Effector memory CD8-positive, alpha-beta T cell (primary cell): ENCODE measurements at regions not wholly inside any gene's neighbourhood (a gene's known extent, or its start where the extent isn't known, plus 50 kb on each side); places are given as distances from the start of the nearest gene placed in this dataset.
"Not testable (repeated sequence)": the region's sequence is repeated elsewhere in the genome, so short reads cannot be mapped to it uniquely, and the experiment has no call there.

Source experiments
- ATAC-seq: fragments of 150-1000 bp; cut with Tn5 transposase; replicated peaks from 2 replicates; pipeline ENCODE4 v1.10.0; 2021; ENCODE audit warnings: mild to moderate bottlenecking, moderate library complexity
- DNase-seq, 3 experiments: peaks; one replicate each; pipeline ENCODE4 v3.0.0; 2021
- H3K27ac Mint-ChIP-seq, 2 donors: one replicate each; pipeline ENCODE4 v1.8.0; 2022; ENCODE audit warnings: mild to moderate bottlenecking in 2 of 2, mixed read lengths in 2 of 2, moderate library complexity in 2 of 2
- H3K27me3 Mint-ChIP-seq, 2 donors: one replicate each; pipeline ENCODE4 v1.8.0; 2022; ENCODE audit warnings: mixed read lengths in 2 of 2
- H3K36me3 Mint-ChIP-seq: one replicate; pipeline ENCODE4 v1.8.0; 2022; ENCODE audit warnings: mild to moderate bottlenecking, moderate library complexity, mixed read lengths; ENCODE audit not compliant: insufficient read depth
- H3K4me1 Mint-ChIP-seq, 2 donors: one replicate each; pipeline ENCODE4 v1.8.0; 2022; ENCODE audit warnings: low read depth in 2 of 2, mixed read lengths in 2 of 2
- H3K4me3 Mint-ChIP-seq, 2 donors: one replicate each; pipeline ENCODE4 v1.8.0; 2022; ENCODE audit warnings: mild to moderate bottlenecking in 2 of 2, mixed read lengths in 2 of 2, moderate library complexity in 2 of 2
- H3K9me3 Mint-ChIP-seq, 2 donors: one replicate each; pipeline ENCODE4 v1.8.0; 2022; ENCODE audit warnings: mixed read lengths in 2 of 2

DNA sequence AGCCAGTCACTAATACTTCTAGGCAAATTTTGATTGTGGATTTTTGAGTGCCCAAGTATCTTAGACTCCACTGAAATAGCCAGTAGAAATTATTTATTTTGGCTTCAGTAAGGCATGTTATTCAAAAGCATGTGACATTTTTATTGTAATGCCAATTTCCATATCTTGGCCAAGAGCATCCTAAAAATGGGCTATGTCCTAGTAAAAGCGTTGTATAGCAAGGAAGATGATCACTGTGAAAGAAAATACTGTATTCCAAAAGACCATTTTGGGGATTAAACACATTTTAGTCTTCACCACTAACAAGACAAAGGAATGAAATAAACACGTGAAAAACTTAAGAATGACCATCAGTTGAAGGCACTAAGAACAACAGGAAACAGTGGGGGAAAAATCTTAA lies 149.1 kb downstream of the NUFIP1 start:
- Mint-ChIP-seq H3K9me3 (no peaks in the 10 kb centered on the region), H3K27ac (no peak overlapping the region), H3K36me3 (no peaks in the 10 kb centered on the region), H3K4me1 (no peaks in the 10 kb centered on the region), H3K27me3 (peaks cover 7% of the 10 kb centered on the region in 2 donors), H3K4me3 (no peak overlapping the region)
- DNase-seq (no peak), ATAC-seq (no peak)

DNA sequence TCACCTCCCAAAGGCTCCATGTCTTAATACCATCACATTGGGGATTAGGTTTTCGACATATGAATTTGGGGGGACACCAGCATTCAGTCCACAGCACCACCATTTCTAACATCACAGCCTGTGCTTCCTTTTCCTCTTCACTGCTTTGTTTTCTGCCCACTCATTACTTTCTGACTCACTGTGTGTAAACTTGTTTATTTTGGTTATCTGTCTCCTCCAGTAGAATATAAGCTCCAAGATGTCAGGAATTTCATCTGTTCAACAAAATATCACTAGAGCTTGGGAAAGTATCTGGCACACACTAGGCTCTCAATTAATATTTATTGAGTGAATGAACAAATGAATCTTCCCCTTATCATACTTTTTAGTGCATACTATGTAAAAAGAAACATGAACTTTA lies 152.0 kb downstream of the NUFIP1 start:
- Mint-ChIP-seq H3K36me3 (no peaks in the 10 kb centered on the region), H3K27ac (no peak overlapping the region), H3K9me3 (no peaks in the 10 kb centered on the region), H3K4me3 (no peak overlapping the region), H3K4me1 (no peaks in the 10 kb centered on the region), H3K27me3 (peaks cover 0 to 10% of the 10 kb centered on the region in 2 donors)
- DNase-seq (no peak), ATAC-seq (no peak)

DNA sequence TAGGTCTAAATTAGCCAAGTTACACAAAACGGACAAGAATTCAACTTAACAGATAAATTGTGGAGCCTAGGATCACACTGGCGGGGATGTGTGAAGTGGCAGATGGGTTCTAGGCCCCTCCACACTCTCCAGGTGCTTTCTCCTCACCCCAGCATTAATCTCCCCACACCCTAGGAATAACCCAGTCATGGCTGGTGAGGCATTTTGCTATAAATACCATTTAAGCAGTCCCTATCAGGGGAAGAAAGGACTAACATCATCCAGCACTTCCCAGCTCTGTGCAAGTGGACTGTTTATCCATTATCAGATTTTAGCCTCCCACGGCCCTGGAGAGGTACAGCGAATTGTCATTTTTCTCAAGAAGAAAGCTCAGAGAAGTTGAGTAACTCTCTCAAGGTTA lies 154.9 kb downstream of the NUFIP1 start:
- DNase-seq (no peak), ATAC-seq (no peak)
- Mint-ChIP-seq H3K4me1 (no peaks in the 10 kb centered on the region), H3K4me3 (no peak overlapping the region), H3K9me3 (no peaks in the 10 kb centered on the region), H3K27ac (no peak overlapping the region), H3K27me3 (peaks cover 0 to 10% of the 10 kb centered on the region in 2 donors), H3K36me3 (no peaks in the 10 kb centered on the region)

DNA sequence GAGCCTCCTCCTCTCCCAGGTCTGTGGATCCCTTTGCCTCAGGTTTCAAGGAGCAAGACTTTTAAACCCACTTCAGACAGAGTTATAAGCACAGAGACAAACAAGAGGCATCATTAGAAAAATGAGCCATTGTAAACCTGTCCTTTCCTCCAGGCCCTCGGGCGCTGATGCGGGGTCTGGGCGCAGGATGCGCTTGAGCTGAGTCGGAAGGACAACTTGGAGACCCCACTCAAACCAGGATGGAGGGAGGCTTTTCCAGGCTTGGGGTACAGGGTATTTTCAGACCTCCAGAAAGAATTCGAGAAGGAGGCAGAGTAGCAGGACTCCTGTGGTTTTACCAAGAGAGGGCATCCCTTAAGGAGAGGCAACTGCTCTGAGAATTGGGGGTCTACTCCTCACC lies 155.6 kb downstream of the NUFIP1 start:
- Mint-ChIP-seq H3K27me3 (peaks cover 0 to 10% of the 10 kb centered on the region in 2 donors), H3K4me1 (no peaks in the 10 kb centered on the region), H3K27ac (no peak overlapping the region), H3K9me3 (no peaks in the 10 kb centered on the region), H3K36me3 (no peaks in the 10 kb centered on the region), H3K4me3 (no peak overlapping the region)
- ATAC-seq (no peak), DNase-seq (no peak)

DNA sequence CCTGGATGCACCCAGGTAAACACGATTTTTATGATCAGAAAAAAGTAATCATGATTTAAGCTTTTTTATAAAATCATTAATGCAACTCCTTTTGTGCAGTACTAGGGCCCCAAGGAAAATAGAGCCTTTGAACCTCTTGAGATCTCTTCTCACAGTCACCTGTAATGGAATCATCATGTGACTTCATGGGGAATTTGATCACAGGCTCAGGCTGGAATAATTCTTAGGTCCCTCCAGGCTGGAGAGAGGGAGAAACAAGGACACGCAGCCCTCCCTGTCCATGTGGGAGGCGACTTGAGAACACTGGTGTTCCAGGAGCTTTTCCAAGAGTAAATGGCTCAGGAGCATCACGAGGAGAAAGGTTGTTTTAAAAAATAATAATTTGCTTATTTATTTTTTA lies 156.1 kb downstream of the NUFIP1 start:
- Mint-ChIP-seq H3K9me3 (no peaks in the 10 kb centered on the region), H3K36me3 (no peaks in the 10 kb centered on the region), H3K27me3 (peaks cover 0 to 10% of the 10 kb centered on the region in 2 donors), H3K4me3 (no peak overlapping the region), H3K27ac (no peak overlapping the region), H3K4me1 (no peaks in the 10 kb centered on the region)
- DNase-seq = no peak
- no peak for ATAC-seq

DNA sequence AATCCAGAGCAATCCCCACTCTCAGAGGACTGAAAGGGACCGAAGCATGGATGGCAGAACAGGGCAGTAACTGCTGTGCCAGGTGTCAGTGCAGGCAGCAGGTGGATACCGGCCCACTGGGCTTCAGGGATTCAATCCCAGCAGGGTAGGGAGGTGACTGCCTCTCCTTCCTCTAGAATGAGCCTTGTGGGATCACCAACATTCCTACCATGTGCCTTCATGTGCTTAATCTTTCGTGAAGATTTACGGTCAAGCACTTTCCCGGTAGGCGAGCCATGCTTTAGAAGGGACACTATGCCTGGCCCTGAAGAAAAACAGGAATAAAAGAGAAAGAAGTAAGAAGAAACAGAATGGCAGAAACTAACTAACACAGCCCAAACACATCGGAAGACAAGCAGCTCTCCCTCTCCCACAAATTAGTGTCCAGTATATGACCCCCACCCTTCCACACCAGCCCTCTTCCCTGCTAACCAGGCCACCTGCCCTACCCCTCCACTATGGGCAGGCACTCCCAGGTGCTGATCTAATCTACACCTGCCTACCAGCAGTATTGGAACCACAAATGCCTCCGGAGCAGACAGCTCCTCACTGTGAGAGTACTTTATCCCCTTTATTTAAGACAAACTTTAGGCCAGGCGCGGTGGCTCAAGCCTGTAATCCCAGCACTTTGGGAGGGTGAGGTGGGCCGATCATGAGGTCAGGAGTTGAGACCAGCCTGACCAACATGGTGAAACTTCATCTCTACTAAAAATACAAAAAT lies 162.5 kb downstream of the NUFIP1 start:
- no peaks in the 10 kb centered on the region for H3K9me3 Mint-ChIP-seq
- H3K27ac Mint-ChIP-seq = no peak overlapping the region
- no peaks in the 10 kb centered on the region for H3K36me3 Mint-ChIP-seq
- DNase-seq = no peak
- peaks cover 12 to 24% of the 10 kb centered on the region in 2 donors for H3K27me3 Mint-ChIP-seq
- no peak for ATAC-seq
- H3K4me1 Mint-ChIP-seq = no peaks in the 10 kb centered on the region
- no peak overlapping the region for H3K4me3 Mint-ChIP-seq

DNA sequence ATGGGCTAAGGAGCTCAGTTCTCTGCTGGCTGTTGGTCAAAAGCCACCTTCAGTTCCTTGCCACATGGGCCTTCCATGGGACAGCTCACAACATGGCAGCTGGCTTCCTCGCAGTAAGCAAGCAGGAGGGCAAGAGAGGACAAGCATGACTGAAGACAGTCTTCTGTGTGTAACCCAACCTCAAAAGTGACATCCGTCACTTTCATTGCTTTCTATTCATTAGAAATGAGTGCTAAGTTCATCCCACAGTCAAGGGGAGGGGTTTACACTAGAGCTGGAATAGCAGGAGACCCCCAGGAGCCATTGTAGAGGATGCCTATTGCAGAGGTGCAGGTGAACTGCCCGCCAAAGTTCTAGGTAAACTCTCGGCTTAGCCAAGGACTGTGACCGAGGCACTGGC lies 163.3 kb downstream of the NUFIP1 start:
- Mint-ChIP-seq H3K4me3 (no peak overlapping the region), H3K9me3 (no peaks in the 10 kb centered on the region), H3K27me3 (peaks cover 12 to 25% of the 10 kb centered on the region in 2 donors), H3K4me1 (no peaks in the 10 kb centered on the region), H3K27ac (no peak overlapping the region), H3K36me3 (no peaks in the 10 kb centered on the region)
- DNase-seq = no peak
- ATAC-seq = no peak

DNA sequence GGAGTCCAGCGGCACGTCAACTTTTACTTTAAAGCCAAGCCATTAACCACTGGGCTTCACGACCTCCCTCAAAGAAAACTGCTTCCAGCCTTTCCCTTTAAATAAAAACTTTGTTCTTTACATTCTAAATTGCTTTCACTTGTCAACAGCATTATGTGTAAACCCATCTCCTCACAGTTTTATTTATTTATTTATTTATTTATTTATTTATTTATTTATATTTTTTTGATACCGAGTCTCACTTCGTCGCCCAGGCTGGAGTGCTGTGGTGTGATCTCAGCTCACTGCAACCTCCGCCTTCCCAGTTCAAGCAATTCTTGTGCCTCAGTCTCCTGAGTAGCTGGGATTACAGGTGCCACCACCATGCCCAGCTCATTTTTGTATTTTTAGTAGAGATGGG lies 165.7 kb downstream of the NUFIP1 start:
- not testable (repeated sequence) for DNase-seq, H3K9me3 Mint-ChIP-seq, H3K36me3 Mint-ChIP-seq, H3K4me3 Mint-ChIP-seq, H3K27ac Mint-ChIP-seq, H3K4me1 Mint-ChIP-seq, ATAC-seq
- peaks cover 12 to 46% of the 10 kb centered on the region in 2 donors for H3K27me3 Mint-ChIP-seq

DNA sequence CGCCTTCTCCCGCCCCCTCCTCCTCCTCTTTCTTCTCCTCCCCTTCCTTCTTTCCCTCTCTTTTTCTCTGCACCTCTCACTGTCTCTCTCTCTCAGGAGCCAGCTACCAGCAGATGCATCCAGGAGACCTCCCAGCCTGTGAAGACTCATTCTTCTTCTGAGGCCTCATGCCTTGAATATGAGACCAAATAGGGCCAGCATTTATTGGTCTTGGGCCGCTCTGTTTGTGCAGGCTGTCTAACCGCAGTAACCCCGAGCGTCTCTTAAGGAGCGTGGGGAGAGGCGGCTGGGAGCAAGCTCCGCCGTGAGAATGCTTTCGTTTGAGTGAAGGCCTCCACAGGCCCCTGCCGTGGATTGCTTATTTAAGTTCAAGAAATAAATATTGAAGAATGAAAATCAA lies 167.0 kb downstream of the NUFIP1 start:
- no peaks in the 10 kb centered on the region for H3K36me3 Mint-ChIP-seq
- no peak overlapping the region for H3K27ac Mint-ChIP-seq

DNA sequence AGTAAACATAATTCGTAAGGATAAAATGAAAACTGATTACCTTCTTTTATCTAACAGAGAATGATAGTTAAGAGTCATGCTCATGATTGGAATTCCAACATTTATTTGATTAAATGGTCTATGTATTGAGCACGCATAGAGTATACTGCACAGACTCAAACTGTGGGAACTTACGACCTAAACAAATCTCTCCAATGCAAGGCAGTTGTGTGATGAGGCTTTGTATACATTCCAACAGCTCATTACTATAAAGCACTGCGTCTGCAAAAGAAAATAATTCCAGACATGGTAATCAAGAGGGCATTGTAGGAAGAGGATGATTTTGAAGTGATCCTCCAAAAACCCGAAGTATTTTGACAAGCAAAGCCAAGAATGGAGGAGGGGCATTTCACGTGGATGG lies 169.5 kb downstream of the NUFIP1 start:
- Mint-ChIP-seq H3K4me3 (no peak overlapping the region), H3K27me3 (peaks cover 14 to 53% of the 10 kb centered on the region in 2 donors), H3K9me3 (no peaks in the 10 kb centered on the region), H3K36me3 (no peaks in the 10 kb centered on the region), H3K4me1 (no peaks in the 10 kb centered on the region), H3K27ac (no peak overlapping the region)
- no peak for DNase-seq
- ATAC-seq = no peak

More for the DNA sequence above, 167.0 kb downstream of the NUFIP1 start:
- H3K4me1 Mint-ChIP-seq = no peaks in the 10 kb centered on the region
- H3K4me3 Mint-ChIP-seq = no peak overlapping the region
- no peaks in the 10 kb centered on the region for H3K9me3 Mint-ChIP-seq
- peaks cover 19 to 59% of the 10 kb centered on the region in 2 donors for H3K27me3 Mint-ChIP-seq
- no peak for DNase-seq
- ATAC-seq = no peak

DNA sequence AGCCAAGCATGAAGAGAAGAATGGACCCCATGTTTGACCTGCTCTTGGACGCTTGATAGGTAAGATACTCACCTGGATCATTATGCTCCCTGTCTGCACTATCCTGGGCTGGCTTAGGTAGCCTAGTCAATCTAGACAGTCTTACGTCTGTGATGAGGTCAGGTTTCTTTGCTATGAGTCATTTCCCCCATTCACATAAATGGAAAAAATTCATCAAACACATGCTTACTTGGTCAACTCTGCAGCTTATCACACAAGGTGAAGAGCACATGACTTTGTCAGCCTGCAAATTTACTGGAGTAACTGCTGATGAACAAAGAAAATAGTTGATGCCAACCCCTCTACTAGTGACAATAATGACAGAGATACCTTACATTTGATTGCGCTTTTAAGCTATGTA lies 170.0 kb downstream of the NUFIP1 start:
- no peaks in the 10 kb centered on the region for H3K9me3 Mint-ChIP-seq
- no peak for DNase-seq
- no peak overlapping the region for H3K4me3 Mint-ChIP-seq
- H3K27ac Mint-ChIP-seq = no peak overlapping the region
- H3K4me1 Mint-ChIP-seq = no peaks in the 10 kb centered on the region
- no peaks in the 10 kb centered on the region for H3K36me3 Mint-ChIP-seq
- ATAC-seq = no peak
- peaks cover 9 to 48% of the 10 kb centered on the region in 2 donors for H3K27me3 Mint-ChIP-seq

DNA sequence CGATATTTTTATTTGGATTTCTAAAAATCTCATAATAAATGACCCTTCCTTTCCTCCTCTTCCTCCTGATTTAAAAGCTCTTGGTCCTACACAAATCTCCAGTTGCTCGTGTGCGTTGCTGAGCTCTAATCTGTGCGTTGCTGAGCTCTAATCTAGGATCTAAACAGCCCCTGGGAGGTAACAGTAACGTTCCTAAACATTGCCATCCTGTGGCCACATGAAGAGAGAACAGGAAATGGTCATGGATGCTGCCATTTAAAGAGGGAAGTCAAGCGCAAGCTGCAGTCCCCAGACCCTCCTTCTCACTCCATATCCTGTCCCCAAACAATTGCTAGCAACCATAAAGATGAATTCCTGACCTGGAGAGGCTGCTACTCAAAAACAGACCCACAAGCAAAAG lies 170.8 kb downstream of the NUFIP1 start:
- H3K4me3 Mint-ChIP-seq = no peak overlapping the region
- no peak overlapping the region for H3K27ac Mint-ChIP-seq
- no peaks in the 10 kb centered on the region for H3K36me3 Mint-ChIP-seq
- ATAC-seq (no peak), DNase-seq (no peak)
- H3K4me1 Mint-ChIP-seq = no peaks in the 10 kb centered on the region
- no peaks in the 10 kb centered on the region for H3K9me3 Mint-ChIP-seq
- peaks cover 8 to 45% of the 10 kb centered on the region in 2 donors for H3K27me3 Mint-ChIP-seq

DNA sequence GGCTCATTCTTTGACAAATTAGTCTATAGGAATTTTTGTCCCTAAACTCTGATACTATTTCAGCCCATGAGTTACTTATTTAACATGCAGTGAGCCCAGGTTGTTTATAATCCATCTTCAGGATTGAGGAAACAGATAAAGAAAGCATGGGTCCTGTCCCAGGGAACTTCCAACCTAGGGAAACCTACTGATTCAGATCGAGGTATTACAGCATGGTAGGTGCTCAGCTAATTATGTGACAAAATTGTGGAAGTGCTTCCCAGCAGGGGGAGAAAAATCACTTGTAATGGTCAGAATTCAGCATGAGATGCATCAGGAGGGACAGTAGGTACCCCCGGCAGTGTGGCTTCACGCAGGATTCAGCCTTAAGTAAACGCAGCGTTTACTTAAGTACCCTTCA lies 171.3 kb downstream of the NUFIP1 start:
- no peaks in the 10 kb centered on the region for H3K36me3 Mint-ChIP-seq
- no peaks in the 10 kb centered on the region for H3K9me3 Mint-ChIP-seq

DNA sequence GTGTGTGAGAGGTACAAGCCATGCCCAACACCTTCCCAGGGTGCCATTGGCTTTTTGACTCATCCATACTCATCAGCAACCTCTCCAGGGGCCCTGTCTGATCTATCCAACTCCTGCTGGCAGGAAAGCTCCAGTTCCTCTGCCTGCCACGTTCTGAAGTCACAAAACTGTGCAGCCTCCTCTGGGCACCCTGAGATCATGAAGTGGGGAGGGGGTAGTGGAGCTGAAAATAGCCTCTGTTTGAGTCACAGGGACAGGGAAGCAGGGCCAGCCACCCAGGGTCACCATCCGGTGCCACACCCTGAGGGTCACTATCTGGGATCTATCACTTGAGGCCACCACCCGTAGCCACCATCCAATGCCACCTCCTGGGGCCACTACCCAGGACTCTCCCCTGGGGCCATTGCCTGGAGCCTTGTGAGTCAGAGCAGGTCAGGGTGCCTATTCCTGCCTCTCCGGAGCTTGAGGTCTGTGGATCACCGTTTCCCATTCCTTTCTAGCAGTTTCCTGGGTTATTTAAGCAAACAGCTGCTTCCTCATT lies 172.1 kb downstream of the NUFIP1 start:
- Mint-ChIP-seq H3K36me3 (no peaks in the 10 kb centered on the region), H3K9me3 (no peaks in the 10 kb centered on the region), H3K27ac (no peak overlapping the region), H3K27me3 (peaks cover 8 to 45% of the 10 kb centered on the region in 2 donors), H3K4me3 (no peak overlapping the region), H3K4me1 (no peaks in the 10 kb centered on the region)
- ATAC-seq = no peak
- no peak for DNase-seq

More for the DNA sequence above, 171.3 kb downstream of the NUFIP1 start:
- H3K4me1 Mint-ChIP-seq = no peaks in the 10 kb centered on the region
- DNase-seq = no peak
- peaks cover 8 to 45% of the 10 kb centered on the region in 2 donors for H3K27me3 Mint-ChIP-seq
- H3K4me3 Mint-ChIP-seq = no peak overlapping the region
- no peak overlapping the region for H3K27ac Mint-ChIP-seq
- ATAC-seq = no peak
